ENCODE measurements at regions not wholly inside any gene's neighbourhood (a gene's known extent, or its start where the extent isn't known, plus 50 kb on each side); places are given as distances from the start of the nearest gene placed in this dataset.

GRCh38 chr4:30783751-30784150 lies 63.6 kb downstream of the PCDH7 start:
- DNase-seq, result no peak

DNA sequence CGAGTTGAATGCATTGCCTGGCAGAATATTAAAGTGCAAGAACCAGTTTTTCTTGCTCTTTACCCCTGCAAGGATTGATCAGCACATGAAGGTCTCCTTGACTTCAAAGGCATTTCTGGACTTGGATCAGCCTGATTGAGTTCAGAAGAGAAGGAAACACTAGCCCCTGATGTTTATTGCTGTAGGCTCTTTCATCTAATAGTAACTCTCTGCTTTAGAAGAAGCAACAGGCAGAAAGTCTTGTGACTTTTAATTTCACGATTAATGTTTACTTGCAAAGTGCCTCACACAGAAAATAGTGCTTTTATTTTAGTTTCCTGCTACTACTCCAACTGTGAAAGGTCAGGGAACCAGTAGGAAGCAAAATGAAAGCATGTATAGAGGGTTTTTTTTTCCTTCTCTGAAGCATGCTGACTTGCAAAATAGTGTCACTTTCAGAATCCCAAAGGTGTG lies 69.1 kb downstream of the PCDH7 start:
- DNase-seq, result no peak

DNA sequence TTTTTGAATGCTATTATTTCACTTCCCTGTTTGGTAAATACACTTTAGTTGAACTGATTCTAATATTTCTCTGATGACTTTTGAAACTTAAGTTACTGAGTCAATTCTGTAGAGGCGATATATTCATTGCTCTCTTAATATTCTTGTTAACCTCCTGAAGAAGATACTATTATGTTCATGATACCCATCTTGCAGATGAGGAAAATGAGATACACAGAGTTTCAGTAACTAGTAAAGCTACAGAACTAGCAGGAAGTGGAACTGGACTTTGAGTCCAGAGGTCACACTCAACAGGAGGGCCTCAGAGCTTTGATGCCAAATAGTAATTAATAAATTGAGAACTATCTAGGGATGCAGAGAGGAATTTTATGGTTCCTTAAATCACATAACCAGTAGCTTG lies 70.0 kb downstream of the PCDH7 start:
- no peak for DNase-seq

- no peak for DNase-seq
Measured at GRCh38 chr4:30790998-30791397, 70.8 kb downstream of the PCDH7 start.

DNA sequence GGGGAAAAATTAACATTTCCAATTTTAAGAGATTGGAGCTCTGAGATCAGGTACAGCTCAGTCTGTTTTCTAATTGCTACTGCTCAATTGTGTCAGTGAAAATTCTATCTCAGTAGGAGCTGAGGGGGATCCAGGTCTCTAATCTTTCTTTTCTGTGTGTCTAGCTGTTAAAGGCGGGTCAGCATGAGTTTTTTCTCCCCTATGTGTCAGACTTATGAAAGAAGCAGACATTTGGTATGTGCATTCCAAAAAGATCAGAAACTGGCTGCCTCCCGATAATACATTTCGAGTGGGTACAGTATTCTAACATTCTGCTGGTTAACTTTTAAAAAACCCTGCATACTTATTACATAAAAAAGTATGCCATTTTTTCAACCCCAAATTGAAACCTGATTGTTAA lies 72.4 kb downstream of the PCDH7 start:
- DNase-seq, result no peak

DNA sequence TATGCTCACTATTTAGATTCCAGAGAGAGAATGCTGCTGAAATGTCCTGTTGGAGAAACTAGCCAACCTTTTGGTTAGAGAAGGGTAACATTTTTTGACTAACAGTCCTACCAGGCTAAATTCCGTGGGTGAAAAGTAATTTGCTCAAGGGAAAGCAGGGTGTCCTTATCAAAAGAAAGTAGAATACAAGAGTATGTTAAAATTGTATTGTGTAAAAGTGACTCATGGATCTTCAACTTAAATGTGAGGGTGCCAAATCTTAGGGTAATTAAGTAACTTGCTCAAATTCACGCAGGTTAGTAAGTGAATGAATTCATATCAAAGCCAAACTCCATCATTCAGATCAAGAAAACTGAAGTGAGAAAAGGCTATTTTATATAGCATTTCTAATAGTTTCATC lies 81.7 kb downstream of the PCDH7 start:
- no peak for DNase-seq

GRCh38 chr4:30802622-30803323 lies 82.6 kb downstream of the PCDH7 start:
- peak; percentile 47 for DNase-seq

- DNase-seq, result no peak
Measured at GRCh38 chr4:30808276-30808675, 88.1 kb downstream of the PCDH7 start.

DNA sequence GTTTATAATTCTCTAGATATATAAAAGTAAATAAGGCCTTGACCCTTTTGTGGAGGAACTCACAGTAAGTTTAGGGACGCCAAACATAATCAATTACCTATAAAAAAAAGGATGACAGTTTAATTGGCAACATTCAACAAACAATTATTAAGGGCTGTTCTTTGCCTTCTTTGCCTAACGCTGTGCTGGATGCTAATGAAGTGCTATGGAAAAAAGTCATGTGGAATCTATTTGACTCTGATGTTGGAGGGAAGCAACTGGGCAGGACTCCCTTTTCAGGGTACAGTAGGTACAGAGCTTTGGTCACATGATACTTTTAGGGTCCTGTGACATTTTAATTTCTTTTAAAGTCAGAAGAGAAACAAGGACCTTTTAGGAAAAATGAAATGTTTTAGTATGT lies 91.1 kb downstream of the PCDH7 start:
- DNase-seq, result no peak

DNA sequence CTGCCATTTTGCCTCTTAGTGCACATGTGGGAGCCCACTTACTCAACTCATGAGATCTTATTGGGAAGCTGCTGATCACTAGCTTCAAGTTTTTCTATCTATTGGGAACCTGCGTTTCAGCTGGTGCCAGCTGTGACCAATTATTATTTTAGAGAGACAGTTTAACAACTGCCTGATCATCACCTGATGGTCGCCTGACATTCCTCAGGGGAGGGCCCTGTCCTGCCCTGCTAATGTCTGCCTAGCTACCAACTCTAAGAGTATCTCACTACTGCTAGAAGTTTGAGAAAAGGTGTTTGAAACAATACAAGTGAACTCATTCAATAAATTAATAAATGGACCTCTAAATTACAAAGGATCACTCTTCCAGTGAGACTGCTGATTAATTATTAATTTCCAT lies 95.5 kb downstream of the PCDH7 start:
- no peak for DNase-seq

DNA sequence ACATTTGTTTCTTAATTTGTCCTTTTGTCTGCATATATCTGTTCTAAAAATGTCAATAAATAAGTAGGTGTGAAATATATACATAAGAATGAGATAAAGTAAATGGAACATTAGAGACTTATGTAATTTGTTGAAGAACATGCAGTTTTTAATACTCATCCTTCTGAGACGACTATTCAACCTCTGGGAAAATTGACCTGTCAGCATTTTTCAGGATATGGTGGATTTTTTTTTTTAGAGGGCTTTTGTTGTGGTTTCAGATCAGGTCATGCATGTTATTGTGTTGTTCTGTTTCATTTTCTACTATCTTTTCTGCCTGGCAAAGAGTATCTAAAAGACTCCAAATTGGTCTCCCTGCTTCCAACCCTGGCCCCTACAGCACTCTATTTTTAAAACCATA lies 97.3 kb downstream of the PCDH7 start:
- no peak for DNase-seq

DNA sequence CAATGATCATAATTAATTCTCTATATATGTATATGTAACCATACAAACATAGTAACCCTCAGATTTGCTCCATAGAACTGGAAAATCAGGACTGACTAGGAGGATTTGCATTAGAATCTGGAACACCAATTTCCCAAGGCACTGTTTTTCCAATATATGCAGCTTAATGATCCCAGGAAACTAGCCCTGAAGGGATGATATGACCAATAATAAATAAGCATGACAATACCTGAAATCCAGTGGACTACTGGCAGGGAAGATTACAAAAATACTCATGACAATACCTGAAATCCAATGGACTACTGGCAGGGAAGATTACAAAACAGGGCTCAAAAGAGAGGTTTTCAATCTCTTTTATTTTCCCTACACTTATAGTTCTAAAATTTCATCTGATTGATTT lies 98.4 kb downstream of the PCDH7 start:
- no peak for DNase-seq

GRCh38 chr4:30821275-30821674 lies 101.1 kb downstream of the PCDH7 start:
- DNase-seq, result no peak

- no peak for DNase-seq
Measured at GRCh38 chr4:30821859-30822612, 101.9 kb downstream of the PCDH7 start.

DNA sequence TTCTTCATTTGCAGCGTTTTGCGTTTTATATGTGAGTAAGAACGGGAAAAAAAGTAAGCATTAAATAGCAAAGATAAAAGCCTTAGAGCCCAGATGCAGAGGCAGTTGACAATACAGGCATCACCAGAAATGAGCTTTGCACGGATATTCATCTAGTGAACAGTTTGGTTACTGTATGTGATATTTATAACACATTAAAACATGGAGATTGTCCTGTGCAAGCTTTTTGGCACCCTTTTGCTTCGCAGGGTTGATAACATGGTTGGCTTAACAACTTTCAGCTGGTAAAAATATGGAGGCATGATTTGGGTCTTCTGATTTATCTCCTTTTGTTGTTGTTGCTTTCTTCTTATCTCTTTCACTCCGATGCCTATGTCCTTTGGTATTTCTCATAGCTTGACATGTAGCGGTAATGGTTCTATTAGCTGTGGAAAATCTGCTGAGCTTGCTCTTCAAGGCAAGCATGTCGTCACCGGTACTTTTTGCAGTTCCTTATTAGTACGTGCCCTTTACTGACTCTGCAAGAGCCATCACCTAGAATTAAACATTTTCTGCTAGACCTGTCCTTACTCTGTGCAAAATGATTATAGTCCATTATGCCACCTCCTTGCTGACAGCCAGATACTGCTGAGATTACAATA lies 102.9 kb downstream of the PCDH7 start:
- no peak for DNase-seq

DNA sequence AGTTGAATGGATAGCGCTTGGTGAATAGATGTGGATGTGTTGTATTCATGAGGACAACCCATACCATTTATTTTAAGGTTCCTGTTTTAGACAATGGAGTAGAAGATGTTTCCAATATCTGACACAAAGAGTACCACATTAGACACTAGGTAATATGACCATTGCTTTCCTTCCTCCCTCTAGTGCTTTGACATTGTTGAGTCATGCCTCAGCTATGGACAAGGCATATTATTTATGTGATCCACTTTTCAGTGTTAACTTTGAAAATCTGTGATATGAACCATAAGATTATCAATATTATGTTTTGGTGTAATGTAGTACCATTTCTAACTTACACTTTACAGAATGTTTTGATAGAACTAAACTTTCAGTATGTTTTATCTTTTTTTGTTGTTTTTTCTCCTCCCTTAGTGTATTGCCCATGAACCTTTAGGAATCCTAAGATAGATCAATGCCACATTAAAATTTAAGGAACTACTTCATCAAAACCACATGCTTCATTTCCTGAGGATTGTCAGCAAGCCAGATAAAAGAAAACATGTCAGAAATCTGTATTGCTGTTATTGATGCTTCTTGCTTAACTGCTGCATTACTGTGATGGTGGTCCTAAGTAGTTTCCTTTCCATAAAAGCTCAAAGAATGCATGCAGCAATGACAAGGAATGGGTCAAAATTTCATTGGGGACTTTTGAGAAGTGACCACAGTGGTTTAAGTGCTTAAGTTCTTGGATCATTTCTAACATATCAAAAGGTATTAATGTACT lies 105.0 kb downstream of the PCDH7 start:
- DNase-seq, result no peak

GRCh38 chr4:30828264-30828926 lies 108.2 kb downstream of the PCDH7 start:
- no peak for DNase-seq

- DNase-seq, result no peak
Measured at GRCh38 chr4:30832639-30833038, 112.5 kb downstream of the PCDH7 start.

GRCh38 chr4:30833206-30833605 lies 113.0 kb downstream of the PCDH7 start:
- DNase-seq, result no peak

DNA sequence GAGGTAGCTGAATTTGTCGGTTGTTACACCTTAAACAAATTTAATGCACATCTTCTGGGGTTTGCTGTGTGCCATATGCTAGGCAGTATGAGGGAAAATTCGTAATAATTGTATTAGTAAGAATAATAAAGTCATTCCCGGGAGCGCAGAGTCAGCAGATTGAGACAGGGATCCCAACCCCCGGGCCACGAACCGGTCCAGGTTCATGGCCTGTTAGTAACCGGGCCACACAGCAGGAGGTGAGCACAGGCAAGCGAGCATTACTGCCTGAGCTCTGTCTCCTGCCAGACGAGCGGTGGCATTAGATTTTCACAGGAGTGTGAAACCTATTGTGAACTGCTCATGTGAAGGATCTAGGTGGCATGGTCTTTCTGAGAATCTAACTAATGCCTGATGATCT lies 114.9 kb downstream of the PCDH7 start:
- DNase-seq, result no peak

- no peak for DNase-seq
Measured at GRCh38 chr4:30836231-30836630, 116.1 kb downstream of the PCDH7 start.

DNA sequence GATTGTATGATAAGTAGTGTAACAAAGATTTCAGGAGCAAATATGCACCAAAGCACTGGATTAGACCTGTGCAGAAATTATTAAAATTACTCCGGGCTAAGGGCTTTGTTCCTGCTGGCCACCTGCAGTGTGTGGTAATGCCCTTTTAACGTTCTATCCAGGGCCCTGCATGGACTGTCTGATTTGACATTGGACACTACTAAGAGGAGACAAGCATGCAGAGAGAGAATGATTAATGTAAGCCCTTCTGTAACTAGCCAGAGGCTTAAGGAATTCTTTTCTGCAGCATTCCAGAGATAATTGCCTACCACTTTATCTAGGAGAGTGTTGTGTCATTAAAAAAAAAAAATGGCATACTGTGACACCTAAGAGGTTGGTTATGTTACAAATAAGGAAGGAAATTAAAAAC lies 117.0 kb downstream of the PCDH7 start:
- no peak for DNase-seq

DNA sequence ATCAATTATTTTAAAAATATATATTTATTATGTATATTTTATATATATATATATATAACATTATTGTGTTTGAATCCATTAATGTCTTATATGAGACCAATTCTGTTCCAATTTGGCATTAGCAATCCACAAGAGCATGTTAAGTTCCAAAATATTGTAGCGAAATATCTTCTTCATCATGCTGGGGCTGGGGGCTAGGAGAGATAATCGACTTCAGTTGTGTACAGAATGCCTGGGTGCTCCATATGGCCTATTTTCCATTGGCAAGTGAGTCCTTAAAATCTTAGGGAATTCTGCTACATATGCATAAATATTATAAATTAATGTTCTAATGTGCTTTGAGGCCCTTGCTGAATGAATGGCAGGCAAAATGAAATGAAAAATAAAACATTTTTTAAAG lies 117.7 kb downstream of the PCDH7 start:
- no peak for DNase-seq

Measured in right forelimb (tissue), 1 donor.